Glutamatergic neuron (in vitro differentiated cells): ENCODE measurements at regions not wholly inside any gene's neighbourhood (a gene's known extent, or its start where the extent isn't known, plus 50 kb on each side); places are given as distances from the start of the nearest gene placed in this dataset.

Source experiments
- DNase-seq: peaks from one replicate; pipeline ENCODE4 v3.0.0; 2022
- H3K27ac Mint-ChIP-seq: one replicate; pipeline ENCODE4 v1.8.0; 2020; ENCODE audit warnings: mild to moderate bottlenecking, mixed read lengths, inconsistent platforms; ENCODE audit not compliant: unreplicated experiment
- H3K27me3 Mint-ChIP-seq: one replicate; pipeline ENCODE4 v1.8.0; 2020; ENCODE audit warnings: mild to moderate bottlenecking, moderate library complexity, mixed read lengths, inconsistent platforms; ENCODE audit not compliant: unreplicated experiment
- H3K36me3 Mint-ChIP-seq: one replicate; pipeline ENCODE4 v1.8.0; 2020; ENCODE audit warnings: mild to moderate bottlenecking, mixed read lengths, inconsistent platforms; ENCODE audit not compliant: unreplicated experiment
- H3K4me1 Mint-ChIP-seq: one replicate; pipeline ENCODE4 v1.8.0; 2020; ENCODE audit warnings: mild to moderate bottlenecking, low read depth, mixed read lengths, inconsistent platforms; ENCODE audit not compliant: unreplicated experiment
- H3K4me3 Mint-ChIP-seq: one replicate; pipeline ENCODE4 v1.8.0; 2020; ENCODE audit warnings: mild to moderate bottlenecking, mixed read lengths, inconsistent platforms; ENCODE audit not compliant: unreplicated experiment
- H3K9me3 Mint-ChIP-seq: one replicate; pipeline ENCODE4 v1.8.0; 2020; ENCODE audit warnings: mild to moderate bottlenecking, moderate library complexity, mixed read lengths, inconsistent platforms; ENCODE audit not compliant: unreplicated experiment
- TF ChIP-seq, protein P1 (sequence below): fragments of 200-600 bp; sonication (generic); IDR thresholded peaks from one replicate; pipeline ENCODE4 v1.5.0; 2021; ENCODE audit not compliant: partially characterized antibody, unreplicated experiment

DNA sequence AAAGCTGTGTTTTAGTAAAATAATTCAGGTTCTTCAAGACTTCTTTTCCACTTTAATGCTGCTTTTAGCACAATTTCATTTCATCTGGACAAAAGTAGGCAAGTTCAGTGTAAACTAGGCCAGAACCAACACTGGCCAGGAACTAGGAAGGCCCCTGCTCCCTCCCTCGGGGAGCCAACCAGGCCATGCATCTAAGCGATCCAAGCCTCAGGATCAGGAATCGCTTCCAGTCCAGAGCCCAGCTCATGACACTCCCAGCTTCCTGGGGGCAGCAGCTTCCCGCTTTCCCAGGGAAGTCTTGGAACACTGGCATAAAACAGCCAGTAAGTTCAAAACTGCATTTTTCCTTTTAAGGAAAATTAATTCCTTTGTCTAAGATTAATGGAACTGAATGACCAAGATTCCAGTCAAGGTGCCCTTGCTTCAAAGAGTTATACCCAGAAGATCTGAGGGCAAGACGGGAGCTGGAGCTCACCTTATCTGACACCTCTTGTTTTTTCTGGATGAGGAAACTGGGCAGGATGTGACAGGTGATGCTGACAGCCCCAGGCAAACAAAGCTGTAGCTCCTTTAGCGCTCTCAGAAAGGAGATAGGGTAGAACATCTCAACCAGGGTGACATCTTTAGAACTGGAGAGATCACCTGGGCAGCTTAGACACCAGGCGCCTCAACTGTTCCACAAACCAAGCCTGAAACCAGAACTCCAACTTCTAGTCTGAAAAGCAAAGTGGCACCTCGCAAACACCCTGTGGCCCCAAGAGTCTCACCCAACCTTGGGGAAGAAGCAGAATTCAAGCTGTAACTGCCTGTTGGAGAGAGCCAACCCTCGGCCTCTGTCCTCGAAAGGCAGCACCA is 61.4 kb upstream of the PNMA1 start:
- no peak overlapping the region for H3K27ac Mint-ChIP-seq
- H3K9me3 Mint-ChIP-seq: peaks cover 4% of the 10 kb centered on the region
- DNase-seq: no peak

GRCh38 chr14:73774671-73775070 is 60.5 kb upstream of the PNMA1 start:
- Mint-ChIP-seq H3K4me1 (peaks cover 12% of the 10 kb centered on the region), H3K27ac (no peak overlapping the region), H3K27me3 (no peaks in the 10 kb centered on the region), H3K4me3 (no peak overlapping the region), H3K36me3 (no peaks in the 10 kb centered on the region), H3K9me3 (no peaks in the 10 kb centered on the region)
- DNase-seq: no peak
- TF ChIP-seq, protein P1, sequence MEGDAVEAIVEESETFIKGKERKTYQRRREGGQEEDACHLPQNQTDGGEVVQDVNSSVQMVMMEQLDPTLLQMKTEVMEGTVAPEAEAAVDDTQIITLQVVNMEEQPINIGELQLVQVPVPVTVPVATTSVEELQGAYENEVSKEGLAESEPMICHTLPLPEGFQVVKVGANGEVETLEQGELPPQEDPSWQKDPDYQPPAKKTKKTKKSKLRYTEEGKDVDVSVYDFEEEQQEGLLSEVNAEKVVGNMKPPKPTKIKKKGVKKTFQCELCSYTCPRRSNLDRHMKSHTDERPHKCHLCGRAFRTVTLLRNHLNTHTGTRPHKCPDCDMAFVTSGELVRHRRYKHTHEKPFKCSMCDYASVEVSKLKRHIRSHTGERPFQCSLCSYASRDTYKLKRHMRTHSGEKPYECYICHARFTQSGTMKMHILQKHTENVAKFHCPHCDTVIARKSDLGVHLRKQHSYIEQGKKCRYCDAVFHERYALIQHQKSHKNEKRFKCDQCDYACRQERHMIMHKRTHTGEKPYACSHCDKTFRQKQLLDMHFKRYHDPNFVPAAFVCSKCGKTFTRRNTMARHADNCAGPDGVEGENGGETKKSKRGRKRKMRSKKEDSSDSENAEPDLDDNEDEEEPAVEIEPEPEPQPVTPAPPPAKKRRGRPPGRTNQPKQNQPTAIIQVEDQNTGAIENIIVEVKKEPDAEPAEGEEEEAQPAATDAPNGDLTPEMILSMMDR: no peak

More for the DNA sequence above, 61.4 kb upstream of the PNMA1 start:
- Mint-ChIP-seq H3K27me3 (no peaks in the 10 kb centered on the region), H3K4me1 (peaks cover 15% of the 10 kb centered on the region), H3K4me3 (no peak overlapping the region), H3K36me3 (no peaks in the 10 kb centered on the region)
- TF ChIP-seq, protein P1: no peak

GRCh38 chr14:73774241-73774570 is 60.0 kb upstream of the PNMA1 start:
- Mint-ChIP-seq H3K4me1 (peaks cover 12% of the 10 kb centered on the region), H3K9me3 (no peaks in the 10 kb centered on the region), H3K36me3 (no peaks in the 10 kb centered on the region), H3K27ac (no peak overlapping the region), H3K4me3 (no peak overlapping the region), H3K27me3 (no peaks in the 10 kb centered on the region)
- TF ChIP-seq, protein P1: no peak
- no peak for DNase-seq

- TF ChIP-seq, protein P1: no peak
- Mint-ChIP-seq H3K27me3 (no peaks in the 10 kb centered on the region), H3K36me3 (no peaks in the 10 kb centered on the region), H3K9me3 (no peaks in the 10 kb centered on the region), H3K4me3 (no peak overlapping the region), H3K27ac (no peak overlapping the region), H3K4me1 (peaks cover 12% of the 10 kb centered on the region)
- DNase-seq: no peak
These were observed 59.5 kb upstream of the PNMA1 start for GRCh38 chr14:73773441-73774240.
